AG09309 (cell line): ENCODE measurements at regions not wholly inside any gene's neighbourhood (a gene's known extent, or its start where the extent isn't known, plus 50 kb on each side); places are given as distances from the start of the nearest gene placed in this dataset.

ENCODE experiments used
- DNase-seq: peaks from one replicate; pipeline ENCODE4 v3.0.0-alpha.2; 2010; ENCODE audit warnings: low read depth
- H3K4me3 ChIP-seq: 2 replicates; pipeline ENCODE4 v1.5.1; 2011; ENCODE audit warnings: mild to moderate bottlenecking, low read depth, low read length, moderate library complexity; ENCODE audit not compliant: control insufficient read depth
- TF ChIP-seq, protein P1 (sequence below): IDR thresholded peaks from 2 replicates; pipeline ENCODE4 v1.5.1; 2011; ENCODE audit warnings: mild to moderate bottlenecking, low read depth, low read length, inconsistent platforms; ENCODE audit not compliant: insufficient read depth, control insufficient read depth; ENCODE audit errors: missing control alignments

DNA sequence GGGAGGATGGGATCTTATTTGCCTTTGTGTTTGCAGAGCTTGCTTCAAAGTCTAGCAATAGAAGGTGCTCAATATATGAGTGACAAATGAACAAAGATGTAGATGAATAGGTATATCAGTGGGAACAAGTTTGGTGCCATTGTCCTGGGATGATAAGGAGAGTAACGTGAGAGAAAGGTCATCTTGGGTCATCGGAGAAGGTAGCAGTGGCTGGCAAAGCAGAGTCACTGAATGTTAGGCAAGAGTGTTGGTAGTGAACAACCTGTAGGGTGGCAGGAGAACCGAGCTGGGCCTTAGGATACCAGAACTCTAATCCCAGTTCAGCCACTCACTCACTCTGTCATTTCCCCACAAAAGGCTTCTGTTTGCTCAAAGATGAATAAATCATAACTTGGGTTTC, 87.2 kb downstream of the CCDC71L start:
- H3K4me3 ChIP-seq, result no peak overlapping the region
- TF ChIP-seq, protein P1, sequence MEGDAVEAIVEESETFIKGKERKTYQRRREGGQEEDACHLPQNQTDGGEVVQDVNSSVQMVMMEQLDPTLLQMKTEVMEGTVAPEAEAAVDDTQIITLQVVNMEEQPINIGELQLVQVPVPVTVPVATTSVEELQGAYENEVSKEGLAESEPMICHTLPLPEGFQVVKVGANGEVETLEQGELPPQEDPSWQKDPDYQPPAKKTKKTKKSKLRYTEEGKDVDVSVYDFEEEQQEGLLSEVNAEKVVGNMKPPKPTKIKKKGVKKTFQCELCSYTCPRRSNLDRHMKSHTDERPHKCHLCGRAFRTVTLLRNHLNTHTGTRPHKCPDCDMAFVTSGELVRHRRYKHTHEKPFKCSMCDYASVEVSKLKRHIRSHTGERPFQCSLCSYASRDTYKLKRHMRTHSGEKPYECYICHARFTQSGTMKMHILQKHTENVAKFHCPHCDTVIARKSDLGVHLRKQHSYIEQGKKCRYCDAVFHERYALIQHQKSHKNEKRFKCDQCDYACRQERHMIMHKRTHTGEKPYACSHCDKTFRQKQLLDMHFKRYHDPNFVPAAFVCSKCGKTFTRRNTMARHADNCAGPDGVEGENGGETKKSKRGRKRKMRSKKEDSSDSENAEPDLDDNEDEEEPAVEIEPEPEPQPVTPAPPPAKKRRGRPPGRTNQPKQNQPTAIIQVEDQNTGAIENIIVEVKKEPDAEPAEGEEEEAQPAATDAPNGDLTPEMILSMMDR, result no peak
- no peak for DNase-seq

DNA sequence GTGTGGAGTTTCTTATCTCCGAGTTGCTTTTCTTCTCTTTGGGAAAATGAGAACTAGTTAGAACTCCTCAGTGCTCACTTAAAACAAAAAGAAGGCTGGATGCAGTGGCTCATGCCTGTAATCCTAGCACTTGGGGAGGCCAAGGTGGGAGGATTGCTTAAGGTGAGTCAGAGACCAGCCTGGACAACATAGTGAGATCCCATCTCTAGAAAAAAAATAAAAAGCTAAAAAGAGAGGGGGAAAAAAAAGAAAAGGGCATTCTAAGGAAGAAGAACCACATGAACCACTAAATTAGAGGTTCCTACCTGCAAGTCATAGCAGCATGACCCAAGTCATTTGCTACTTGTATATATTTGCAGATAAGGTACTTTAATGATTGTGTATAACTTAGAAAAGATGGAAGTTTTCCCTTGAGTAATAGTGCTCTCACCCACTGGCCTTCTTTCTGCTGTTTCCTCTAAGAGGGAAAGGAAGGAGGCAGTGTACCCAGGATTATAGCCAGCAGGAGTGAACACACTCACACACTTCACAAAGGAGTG, 87.8 kb downstream of the CCDC71L start:
- TF ChIP-seq, protein P1, result no peak
- no peak for DNase-seq
- H3K4me3 ChIP-seq, result no peak overlapping the region

DNA sequence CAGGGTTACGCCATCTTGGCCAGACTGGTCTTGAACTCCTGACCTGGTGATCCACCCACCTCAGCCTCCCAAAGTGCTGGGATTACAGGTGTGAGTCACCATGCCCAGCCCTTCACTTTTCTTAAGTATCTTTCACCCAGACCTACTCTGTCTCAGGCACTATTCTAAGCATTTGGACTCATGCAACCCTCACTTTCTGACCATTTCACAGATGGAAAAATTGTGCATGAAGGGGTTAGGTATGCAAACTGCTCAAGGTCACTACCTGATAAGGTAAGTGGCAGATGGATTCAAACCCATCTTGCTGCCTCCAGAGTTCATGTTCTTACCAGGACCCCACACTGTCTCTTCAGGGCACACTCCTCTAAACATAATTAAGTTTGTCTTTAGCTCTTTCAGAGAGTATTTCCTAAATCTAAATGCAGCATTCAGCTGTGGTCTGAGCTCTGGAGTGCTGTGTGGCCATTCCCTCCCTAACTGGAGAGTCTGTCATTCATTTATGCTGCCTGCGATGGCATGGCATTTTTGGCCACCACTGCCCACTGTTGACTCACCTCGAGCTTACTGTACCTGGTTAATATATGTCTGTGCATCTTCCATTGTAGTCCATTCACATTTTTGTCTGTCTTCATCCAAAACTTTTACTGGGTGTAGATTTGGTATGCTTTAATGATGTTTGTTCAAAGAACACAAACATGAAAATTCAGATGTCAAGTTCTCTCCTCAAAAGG, 88.4 kb downstream of the CCDC71L start:
- no peak overlapping the region for H3K4me3 ChIP-seq
- TF ChIP-seq, protein P1, result no peak
- no peak for DNase-seq

DNA sequence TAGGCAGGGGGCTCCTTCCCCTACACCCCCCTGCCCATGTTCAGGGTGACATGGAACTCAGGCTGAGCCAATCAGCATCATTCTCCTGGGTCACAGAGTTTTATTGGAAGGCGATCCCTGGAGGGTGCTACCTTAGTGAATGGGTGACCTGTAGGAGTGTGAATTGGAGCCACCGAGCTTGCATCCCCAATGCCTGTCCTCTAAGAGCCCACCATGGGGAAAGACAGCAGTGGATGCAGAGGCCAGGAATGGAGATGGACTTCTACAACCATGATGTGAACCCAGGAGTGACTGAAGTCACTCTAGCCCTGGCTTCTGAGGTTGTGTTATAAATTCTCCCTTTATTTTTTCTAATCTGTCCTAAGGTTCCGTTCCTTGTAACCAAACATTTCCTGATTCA, 89.4 kb downstream of the CCDC71L start:
- H3K4me3 ChIP-seq, result no peak overlapping the region
- TF ChIP-seq, protein P1, result no peak
- no peak for DNase-seq

DNA sequence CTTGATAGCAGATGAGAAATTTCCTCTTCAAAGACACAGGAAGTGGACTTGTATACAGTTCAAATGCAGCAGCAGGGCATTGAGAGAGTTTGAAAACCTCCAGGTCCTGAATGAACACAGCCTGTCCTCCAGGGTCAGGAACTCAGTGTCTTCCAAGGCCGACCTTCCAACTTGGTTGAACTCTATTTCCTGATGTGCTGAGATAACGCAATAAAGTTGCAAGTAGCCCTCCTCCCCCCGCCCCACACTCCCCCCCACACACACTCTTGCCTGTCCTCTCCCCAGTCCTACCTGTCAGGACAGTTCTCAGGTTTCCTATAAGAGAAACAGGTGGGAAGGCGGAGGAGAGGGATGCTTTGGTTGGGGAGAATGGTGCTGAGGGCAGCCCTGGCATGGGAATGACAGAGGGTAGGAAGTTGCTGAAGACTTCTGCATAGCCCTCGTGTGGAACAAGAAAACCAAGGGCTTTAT, 90.0 kb downstream of the CCDC71L start:
- TF ChIP-seq, protein P1, result no peak
- no peak for DNase-seq
- no peak overlapping the region for H3K4me3 ChIP-seq

DNA sequence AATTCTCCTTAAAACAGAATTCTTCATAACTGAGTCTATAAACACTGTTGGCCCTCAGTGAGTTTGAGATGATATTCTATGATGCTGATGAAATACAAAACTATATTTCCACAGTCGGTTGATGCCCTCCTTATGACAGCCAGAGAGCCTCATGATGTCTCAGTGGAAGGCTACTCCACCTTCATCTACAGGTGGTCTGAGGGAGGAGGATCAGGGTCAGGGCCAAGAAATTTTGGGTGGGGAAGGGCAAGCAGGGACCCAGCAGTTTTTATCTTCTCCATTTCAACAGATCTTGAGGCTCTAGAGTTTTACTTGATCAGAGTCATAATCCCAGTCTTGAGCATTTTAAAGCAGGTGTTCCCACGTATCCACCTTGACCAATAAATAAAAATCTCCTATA, 90.8 kb downstream of the CCDC71L start:
- no peak overlapping the region for H3K4me3 ChIP-seq
- TF ChIP-seq, protein P1, result no peak
- DNase-seq, result no peak
